K562 (cell line): ENCODE measurements at regions not wholly inside any gene's neighbourhood (a gene's known extent, or its start where the extent isn't known, plus 50 kb on each side); places are given as distances from the start of the nearest gene placed in this dataset.

Experiments
- EHMT2 ChIP-seq: fragments of 450-650 bp; IDR thresholded peaks from 2 replicates; pipeline ENCODE4 v1.6.1; 2018; ENCODE audit warnings: antibody characterized with exemption
- HNRNPLL ChIP-seq: fragments of 200-400 bp; formaldehyde crosslinking; IDR thresholded peaks from 2 replicates; pipeline ENCODE4 v1.6.1; 2017; ENCODE audit warnings: low read length, low read depth, mild to moderate bottlenecking; ENCODE audit not compliant: poor library complexity, severe bottlenecking
- MECOM ChIP-seq: fragments of 250-450 bp; sonication (Bioruptor Pico); IDR thresholded peaks from 2 replicates; pipeline ENCODE4 v1.8.0; 2022; ENCODE audit warnings: inconsistent platforms
- NFE2L1 ChIP-seq: fragments of 450-650 bp; IDR thresholded peaks from 2 replicates; pipeline ENCODE4 v1.6.1; 2016; ENCODE audit warnings: missing genetic modification characterization, low read depth, mild to moderate bottlenecking, missing compliant biosample characterization, moderate library complexity, borderline replicate concordance
- NRF1 ChIP-seq, 2 experiments: fragments of 450-650 bp; IDR thresholded peaks in 1 of 2; conservative IDR thresholded peaks in 1 of 2; 2 replicates each; pipeline ENCODE4 v1.6.1; 2014; ENCODE audit warnings: mild to moderate bottlenecking in 2 of 2
- POLR2AphosphoS2 ChIP-seq: IDR thresholded peaks from 2 replicates; pipeline ENCODE4 v1.6.1; 2012; ENCODE audit warnings: low read length, improper control_type of control experiment
- PURB ChIP-seq: sonication (generic); formaldehyde crosslinking; IDR thresholded peaks from 2 replicates; pipeline ENCODE4 v1.9.0; 2021; ENCODE audit warnings: low read depth, mild to moderate bottlenecking, missing genetic modification reagents
- RBFOX2 ChIP-seq: fragments of 200-400 bp; formaldehyde crosslinking; IDR thresholded peaks from 2 replicates; pipeline ENCODE4 v1.6.1; 2017; ENCODE audit warnings: low read depth, mild to moderate bottlenecking, low read length, moderate library complexity
- SP2 ChIP-seq: IDR thresholded peaks from 2 replicates; pipeline ENCODE4 v1.6.1; 2011; ENCODE audit warnings: mild to moderate bottlenecking, low read depth, low read length, moderate library complexity; ENCODE audit not compliant: poor library complexity, severe bottlenecking; ENCODE audit errors: extremely low read depth
- TOE1 ChIP-seq, 2 experiments: fragments of 450-650 bp in 1 of 2; sonication (generic) in 1 of 2; formaldehyde crosslinking in 1 of 2; IDR thresholded peaks; 2 replicates each; pipeline versions ENCODE4 v1.7.1 to v1.8.0; 2016 to 2022; ENCODE audit warnings: borderline replicate concordance in 2 of 2, mild to moderate bottlenecking in 2 of 2, antibody characterized with exemption in 1 of 2, inconsistent platforms in 1 of 2, low read depth in 1 of 2, missing genetic modification reagents in 1 of 2, moderate library complexity in 1 of 2
- TRIM28 ChIP-seq: fragments of 450-650 bp; IDR thresholded peaks from 2 replicates; pipeline ENCODE4 v1.6.1; 2017
- ZNF57 ChIP-seq: fragments of 450-650 bp; formaldehyde crosslinking; IDR thresholded peaks from 2 replicates; pipeline ENCODE4 v1.4.0; 2020; ENCODE audit warnings: mild to moderate bottlenecking, moderate library complexity
- TF ChIP-seq, protein P1 (sequence below): fragments of 150-350 bp; IDR thresholded peaks from 2 replicates; pipeline ENCODE4 v1.6.1; 2014; ENCODE audit warnings: low read depth, mild to moderate bottlenecking, low read length, borderline replicate concordance
- TF ChIP-seq, protein P2 (sequence below), 2 experiments: fragments of 450-650 bp in 1 of 2; sonication (generic) in 1 of 2; formaldehyde crosslinking in 1 of 2; IDR thresholded peaks; 2 replicates each; pipeline versions ENCODE4 v1.7.1 to v1.9.0; 2016 to 2022; ENCODE audit warnings: inconsistent platforms in 1 of 2, mild to moderate bottlenecking in 1 of 2, missing genetic modification reagents in 1 of 2

DNA sequence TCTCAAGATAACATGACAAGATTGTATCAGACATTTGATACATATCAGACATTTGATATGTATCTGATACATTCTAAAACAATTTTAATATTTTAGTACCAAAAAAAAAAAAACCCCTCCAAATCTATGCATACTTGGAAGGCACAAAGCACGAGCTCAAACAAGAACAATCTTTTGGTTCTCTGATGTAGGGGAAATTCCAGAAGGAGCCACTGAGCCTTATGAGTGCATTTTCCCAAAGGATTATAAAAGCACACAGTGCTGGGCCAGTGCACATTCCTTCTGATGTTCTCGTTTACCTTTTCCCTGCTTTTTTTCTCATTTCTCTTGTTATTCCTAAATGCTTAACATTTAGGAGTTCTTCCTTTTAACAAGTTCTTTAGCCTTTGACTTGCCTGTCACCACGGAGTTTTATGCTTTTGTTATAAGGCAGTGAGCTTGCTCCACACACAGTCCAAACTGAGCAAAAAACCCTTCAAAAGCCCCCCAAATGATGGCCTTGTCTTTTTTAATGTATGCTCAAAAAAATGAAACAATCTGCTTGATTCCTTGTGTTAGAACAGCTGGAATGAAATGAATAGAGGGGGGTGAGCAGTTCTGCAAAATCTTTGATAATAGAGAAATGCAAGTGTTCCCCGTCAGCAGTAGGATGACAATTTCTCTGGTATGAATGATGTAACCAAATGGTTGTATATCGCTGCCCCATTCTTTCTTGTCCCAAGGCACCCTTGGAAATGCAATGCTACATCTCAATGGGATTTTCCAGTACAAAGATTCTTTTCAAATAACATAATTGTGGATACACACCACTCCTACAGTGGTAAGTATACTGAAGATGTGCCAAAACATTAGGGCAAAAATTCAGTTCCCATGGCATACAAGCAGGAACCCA lies 597.2 kb upstream of the ZEB2 start (continued):
- TF ChIP-seq, protein P1, sequence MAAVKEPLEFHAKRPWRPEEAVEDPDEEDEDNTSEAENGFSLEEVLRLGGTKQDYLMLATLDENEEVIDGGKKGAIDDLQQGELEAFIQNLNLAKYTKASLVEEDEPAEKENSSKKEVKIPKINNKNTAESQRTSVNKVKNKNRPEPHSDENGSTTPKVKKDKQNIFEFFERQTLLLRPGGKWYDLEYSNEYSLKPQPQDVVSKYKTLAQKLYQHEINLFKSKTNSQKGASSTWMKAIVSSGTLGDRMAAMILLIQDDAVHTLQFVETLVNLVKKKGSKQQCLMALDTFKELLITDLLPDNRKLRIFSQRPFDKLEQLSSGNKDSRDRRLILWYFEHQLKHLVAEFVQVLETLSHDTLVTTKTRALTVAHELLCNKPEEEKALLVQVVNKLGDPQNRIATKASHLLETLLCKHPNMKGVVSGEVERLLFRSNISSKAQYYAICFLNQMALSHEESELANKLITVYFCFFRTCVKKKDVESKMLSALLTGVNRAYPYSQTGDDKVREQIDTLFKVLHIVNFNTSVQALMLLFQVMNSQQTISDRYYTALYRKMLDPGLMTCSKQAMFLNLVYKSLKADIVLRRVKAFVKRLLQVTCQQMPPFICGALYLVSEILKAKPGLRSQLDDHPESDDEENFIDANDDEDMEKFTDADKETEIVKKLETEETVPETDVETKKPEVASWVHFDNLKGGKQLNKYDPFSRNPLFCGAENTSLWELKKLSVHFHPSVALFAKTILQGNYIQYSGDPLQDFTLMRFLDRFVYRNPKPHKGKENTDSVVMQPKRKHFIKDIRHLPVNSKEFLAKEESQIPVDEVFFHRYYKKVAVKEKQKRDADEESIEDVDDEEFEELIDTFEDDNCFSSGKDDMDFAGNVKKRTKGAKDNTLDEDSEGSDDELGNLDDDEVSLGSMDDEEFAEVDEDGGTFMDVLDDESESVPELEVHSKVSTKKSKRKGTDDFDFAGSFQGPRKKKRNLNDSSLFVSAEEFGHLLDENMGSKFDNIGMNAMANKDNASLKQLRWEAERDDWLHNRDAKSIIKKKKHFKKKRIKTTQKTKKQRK, result no peak
- TF ChIP-seq HNRNPLL (no peak), NFE2L1 (tag) (no peak), RBFOX2 (no peak), EHMT2 (no peak), ZNF57 (CRISPR knock-in tag) (no peak), PURB (CRISPR knock-in tag) (no peak), TOE1 (IDR thresholded peaks at IDR 0.05; ENCODE audit: borderline replicate concordance) (no peak), TOE1 (CRISPR knock-in tag; IDR thresholded peaks at IDR 0.05; ENCODE audit: borderline replicate concordance, low read depth) (no peak), TRIM28 (no peak), MECOM (CRISPR knock-in tag) (no peak), POLR2AphosphoS2 (no peak), SP2 (no peak), NRF1 (conservative IDR thresholded peaks at IDR 0.05 in 1 of 2, IDR thresholded peaks at IDR 0.05 in 1 of 2) (no peak)
- TF ChIP-seq, protein P2, sequence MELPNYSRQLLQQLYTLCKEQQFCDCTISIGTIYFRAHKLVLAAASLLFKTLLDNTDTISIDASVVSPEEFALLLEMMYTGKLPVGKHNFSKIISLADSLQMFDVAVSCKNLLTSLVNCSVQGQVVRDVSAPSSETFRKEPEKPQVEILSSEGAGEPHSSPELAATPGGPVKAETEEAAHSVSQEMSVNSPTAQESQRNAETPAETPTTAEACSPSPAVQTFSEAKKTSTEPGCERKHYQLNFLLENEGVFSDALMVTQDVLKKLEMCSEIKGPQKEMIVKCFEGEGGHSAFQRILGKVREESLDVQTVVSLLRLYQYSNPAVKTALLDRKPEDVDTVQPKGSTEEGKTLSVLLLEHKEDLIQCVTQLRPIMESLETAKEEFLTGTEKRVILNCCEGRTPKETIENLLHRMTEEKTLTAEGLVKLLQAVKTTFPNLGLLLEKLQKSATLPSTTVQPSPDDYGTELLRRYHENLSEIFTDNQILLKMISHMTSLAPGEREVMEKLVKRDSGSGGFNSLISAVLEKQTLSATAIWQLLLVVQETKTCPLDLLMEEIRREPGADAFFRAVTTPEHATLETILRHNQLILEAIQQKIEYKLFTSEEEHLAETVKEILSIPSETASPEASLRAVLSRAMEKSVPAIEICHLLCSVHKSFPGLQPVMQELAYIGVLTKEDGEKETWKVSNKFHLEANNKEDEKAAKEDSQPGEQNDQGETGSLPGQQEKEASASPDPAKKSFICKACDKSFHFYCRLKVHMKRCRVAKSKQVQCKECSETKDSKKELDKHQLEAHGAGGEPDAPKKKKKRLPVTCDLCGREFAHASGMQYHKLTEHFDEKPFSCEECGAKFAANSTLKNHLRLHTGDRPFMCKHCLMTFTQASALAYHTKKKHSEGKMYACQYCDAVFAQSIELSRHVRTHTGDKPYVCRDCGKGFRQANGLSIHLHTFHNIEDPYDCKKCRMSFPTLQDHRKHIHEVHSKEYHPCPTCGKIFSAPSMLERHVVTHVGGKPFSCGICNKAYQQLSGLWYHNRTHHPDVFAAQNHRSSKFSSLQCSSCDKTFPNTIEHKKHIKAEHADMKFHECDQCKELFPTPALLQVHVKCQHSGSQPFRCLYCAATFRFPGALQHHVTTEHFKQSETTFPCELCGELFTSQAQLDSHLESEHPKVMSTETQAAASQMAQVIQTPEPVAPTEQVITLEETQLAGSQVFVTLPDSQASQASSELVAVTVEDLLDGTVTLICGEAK (IDR thresholded peaks at IDR 0.05), result no peak
- TF ChIP-seq, protein P2 (CRISPR knock-in tag; IDR thresholded peaks at IDR 0.05), result no peak
